Hypothalamus (tissue), 51 donors: ENCODE measurements at regions not wholly inside any gene's neighbourhood (a gene's known extent, or its start where the extent isn't known, plus 50 kb on each side); places are given as distances from the start of the nearest gene placed in this dataset.
"Not testable (repeated sequence)": the region's sequence is repeated elsewhere in the genome, so short reads cannot be mapped to it uniquely, and the experiment has no call there.

ENCODE experiments used
- DNase-seq, 51 donors: peaks; one replicate each; lab custom pipeline; 2025; lab: John Stamatoyannopoulos, UW

DNA sequence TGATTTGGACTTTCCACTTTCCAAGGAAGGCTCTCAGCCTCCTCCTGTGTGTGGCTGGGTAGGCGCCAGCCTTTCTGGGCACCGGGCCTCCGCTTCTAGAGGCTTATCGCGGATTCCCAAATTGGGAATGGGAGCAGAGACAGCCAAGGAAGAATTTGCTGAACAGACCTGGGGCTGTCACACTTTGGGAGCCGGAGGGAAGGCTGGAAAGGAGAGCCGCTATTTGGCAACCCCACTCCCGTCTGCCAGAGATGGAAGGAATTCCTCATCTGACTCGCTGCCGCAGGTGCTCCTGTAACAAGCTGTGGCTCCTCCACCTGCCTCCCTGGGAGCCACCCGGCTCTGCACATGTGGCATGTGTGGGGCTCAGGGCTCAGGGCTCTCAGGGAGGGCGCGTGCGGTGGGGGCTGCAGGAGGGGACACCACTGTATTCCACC lies 50.8 kb upstream of the ECHDC3 start:
- DNase-seq: peak in 1 of 51 donors; percentile 33

DNA sequence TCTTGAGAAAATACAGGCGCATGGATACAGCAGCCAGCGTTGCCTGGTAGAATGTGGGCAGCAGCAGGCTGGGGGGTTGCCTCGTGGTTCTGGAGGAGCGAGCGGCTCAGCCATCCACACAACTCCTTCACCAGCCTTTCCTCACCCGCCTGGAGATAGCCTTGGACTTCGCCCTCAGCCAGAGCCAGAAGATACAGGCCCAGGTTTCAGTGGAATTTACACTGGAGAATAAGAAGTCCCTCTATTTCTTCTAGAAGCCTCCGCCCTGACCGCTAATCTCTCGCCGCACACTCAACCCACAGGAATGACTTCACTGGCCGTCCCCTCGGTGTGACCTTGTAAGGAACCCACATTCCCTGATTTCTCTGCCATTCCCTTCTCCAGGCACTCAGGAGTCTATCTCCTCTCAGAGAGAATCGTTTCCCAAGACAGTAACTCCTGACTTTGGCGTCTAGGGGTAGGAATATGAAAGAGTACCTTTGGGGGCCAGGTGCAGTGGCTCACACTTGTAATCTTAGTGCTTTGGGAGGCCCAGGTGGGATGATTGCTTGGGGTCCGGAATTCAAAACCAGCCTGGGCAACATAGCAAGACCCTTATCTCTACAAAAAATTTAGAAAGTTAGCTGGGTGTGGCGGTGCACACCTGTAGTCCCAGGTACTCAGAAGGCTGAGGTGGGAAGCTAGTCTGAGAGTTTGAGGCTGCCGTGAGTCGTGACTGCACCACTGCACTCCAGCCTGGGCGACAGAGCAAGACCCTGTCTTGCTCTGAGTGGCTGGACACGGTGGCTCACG lies 52.0 kb upstream of the ECHDC3 start:
- DNase-seq: no peak

DNA sequence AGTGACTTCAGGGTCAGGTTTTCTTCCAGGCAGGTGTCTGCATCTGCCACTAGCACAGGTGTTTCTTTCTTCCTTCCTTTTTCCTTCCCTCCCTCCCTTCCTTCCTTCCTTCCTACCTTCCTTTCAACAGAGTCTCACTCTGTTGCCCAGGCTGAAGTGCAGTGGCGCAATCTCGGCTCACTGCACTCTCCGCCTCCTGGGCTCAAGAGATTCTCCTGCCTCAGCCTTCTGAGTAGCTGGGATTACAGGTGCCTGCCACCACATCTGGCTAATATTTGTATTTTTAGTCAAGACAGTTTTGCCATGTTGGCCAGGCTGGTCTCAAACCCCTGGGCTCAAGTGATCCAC lies 53.8 kb upstream of the ECHDC3 start:
- DNase-seq: not testable (repeated sequence)

DNA sequence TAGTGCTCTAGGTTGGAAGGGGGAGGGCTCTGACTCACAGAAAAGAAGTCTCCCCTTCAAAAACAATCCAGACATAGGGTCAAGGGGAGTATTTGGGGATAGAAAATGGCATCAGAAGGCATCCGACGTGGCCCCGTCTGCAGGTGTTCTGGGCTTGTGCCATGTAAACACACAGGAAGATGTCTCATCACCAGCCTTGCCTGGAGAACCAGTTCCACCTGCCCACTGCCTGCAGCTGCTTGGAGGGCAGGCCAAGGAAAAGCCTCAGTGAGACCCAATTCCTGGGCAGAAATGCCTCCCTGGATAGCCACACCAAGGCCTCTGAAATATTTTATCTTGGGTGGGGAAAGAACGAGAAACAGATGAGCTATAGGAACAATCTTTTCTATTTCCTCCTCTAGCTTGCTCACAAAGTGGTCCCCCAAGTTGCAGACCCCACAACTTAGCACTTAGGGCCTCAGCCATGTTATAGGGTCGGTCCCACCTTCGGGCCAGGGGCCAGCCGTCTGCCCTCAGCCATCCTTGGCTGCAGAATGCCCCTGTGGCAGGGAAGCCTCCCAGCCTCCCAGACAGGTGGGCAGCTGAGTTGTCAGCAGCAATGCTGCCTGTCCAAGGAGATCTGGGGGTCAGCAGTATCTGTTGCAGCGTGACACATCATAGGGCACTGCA lies 54.3 kb upstream of the ECHDC3 start:
- DNase-seq: no peak

DNA sequence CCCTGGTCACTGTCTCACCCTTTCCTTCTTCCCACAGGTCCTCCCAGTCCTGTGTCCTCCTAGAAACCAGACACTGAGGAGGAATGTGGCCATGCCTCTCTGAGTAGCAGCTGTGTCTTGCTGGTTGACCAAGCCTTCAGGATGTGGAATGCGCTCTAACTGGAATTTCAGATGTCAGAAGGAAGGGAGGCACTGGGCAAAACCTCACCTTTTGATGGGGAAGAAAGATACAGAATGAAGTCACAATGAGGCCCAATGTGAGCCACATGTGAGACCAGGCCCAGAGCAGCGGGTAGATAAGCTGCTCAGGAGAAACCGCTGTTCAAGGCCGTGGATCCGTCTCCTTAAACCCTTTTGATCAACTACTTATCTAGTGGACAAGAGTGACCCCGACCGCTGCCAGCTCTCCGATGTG lies 54.8 kb upstream of the ECHDC3 start:
- DNase-seq: no peak

DNA sequence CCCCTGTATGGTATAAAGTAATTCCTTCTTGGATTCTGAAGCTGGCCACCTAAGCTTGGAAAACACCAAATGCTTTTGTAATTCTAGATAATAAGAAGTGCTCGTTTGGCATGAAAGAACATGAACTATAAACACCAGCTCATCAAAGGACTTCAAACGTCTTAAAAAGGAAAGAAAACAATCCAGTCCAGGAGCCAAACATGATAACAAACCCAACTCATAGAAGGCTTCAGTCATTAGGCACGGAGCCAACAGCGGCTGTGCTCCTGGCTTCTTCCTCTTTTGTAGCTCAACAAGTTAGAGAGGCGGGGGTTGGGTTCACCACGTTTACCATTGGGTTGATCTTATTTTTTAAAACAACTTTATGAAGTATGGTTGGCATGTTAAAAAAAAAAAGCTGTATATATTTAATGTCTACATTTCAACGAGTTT lies 56.4 kb upstream of the ECHDC3 start:
- DNase-seq: peak in 13 of 51 donors; percentile 1 to 30 (median 10)

DNA sequence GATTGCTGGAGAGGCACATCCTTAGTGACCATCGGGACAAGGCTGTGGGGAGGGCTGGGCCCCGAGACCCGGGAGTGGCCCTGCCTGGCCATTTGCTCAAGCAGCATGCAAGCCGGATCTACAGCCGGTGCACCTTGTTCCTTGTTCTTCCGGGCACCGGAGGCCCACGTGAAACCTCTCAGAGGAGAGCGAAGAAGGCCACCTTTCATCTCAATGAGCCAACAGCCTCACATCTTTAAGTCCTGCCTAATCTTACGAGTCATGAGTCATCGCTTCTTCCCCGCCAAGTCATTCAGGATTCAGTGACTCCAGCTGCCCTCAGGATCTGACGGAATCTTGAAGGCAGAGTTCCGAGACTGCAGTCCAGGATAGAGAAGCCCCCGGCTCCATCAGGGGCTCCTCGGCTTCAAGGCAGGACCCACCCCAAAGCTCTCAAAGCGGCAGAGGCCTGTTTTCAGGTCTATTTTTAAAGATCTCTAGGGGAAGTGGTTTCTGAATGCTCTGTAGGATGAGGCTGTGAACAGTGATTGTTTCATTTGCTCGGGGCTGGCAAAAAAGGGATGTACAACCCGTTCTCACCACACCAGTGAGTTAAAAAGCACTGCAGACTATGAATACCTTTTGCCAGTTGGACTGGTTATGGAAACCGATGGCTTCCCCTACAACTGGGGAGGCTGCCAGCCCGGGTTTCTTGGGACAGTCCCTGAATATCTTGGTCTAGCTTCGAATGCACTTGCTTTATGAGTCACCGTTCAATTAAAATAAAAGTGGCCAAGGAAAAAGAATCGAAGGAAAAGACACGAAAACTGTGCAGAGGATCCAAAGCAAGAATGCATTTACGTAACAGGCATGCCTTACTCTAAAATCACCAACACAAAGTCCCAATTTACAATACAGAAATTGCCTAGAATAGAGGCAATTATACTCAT lies 57.2 kb upstream of the ECHDC3 start:
- peak in 42 of 51 donors; percentile 7 to 82 (median 46) for DNase-seq

DNA sequence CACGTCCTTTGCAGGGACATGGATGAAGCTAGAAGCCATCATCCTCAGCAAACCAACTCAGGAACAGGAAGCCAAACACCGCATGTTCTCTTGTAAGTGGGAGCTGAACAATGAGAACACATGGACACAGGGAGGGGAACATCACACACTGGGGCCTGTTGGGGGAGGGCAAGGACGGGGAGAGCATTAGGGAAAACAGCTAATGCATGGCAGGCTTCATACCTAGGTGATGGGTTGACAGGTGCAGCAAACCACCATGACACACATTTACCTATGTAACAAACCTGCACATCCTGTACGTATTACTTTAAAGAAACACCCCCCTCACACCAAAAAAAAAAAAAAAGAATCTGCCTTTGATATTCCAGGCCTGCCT lies 57.9 kb upstream of the ECHDC3 start:
- DNase-seq: not testable (repeated sequence)

DNA sequence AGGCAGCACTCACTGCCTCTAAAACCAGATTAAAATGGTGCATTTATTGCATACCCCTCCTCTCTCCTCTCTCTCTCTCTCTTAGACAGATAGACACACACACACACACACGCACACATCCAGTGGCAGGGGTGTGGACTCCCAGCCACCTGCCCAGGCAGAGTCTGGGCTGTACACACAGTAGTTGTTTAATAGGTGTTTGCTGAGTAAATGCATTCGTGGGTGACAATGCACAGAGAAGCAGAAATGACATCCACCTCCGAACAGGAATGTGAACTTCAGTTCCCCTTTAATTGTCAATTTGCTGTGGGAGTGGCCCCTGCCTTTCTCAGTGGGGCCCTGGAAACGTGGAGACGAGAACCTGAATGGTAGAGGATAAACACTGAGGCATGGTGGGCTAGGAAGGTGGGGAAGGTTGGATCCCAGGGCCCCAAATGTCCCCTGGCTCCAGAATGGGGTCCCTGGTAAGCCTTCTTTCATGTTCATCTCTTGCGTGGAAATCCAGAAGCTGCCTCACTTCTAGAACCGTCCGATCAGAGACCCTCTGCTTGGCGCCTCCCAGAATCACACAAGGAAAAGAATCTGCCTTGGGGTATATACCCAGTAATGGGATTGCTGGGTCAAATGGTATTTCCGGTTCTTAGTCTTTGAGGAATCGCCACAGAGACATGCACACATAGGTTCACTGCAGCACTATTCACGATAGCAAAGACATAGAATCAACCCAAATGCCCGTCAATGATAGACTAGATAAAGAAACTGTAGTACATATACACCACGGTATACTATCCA lies 58.5 kb upstream of the ECHDC3 start:
- no peak for DNase-seq

DNA sequence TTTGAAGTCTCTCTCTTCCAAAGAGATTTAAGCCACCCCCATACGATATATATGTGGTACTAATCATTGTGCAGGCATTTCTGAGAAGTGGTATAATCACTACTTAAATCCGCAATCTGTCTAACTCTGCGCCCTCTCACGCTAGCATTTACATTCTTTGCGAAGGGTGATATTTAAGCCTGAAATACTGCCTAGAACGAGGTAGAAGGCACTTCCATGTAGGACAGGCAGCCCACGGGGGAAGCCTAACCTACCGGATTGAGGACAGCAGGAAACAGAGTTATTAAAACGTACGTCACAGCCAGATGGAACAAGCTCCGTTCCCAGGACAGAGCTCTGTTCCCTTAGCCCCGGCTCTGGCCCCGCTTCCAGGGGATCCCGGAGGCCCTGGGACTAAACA lies 59.3 kb upstream of the ECHDC3 start:
- no peak for DNase-seq

DNA sequence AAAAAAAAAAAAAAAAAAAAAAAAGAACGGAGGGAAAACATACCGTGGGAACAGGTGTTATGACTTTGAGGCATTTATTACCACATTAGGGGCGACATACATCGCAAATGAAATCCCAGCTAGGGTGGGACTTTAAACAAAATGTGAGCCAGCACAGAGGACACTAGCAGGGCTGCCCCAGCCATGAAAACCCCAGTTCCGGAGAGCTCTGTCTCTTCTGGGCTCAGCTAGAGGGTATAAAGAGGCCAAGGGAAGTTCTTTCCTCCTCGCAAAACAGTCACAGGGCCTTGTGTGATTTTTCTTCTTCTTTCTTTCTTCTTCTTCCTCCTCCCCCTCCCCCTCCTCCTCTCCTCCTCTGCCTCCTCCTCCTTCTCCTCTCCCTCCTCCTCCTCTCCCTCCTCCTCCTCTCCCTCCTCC lies 59.9 kb upstream of the ECHDC3 start:
- DNase-seq: no peak

DNA sequence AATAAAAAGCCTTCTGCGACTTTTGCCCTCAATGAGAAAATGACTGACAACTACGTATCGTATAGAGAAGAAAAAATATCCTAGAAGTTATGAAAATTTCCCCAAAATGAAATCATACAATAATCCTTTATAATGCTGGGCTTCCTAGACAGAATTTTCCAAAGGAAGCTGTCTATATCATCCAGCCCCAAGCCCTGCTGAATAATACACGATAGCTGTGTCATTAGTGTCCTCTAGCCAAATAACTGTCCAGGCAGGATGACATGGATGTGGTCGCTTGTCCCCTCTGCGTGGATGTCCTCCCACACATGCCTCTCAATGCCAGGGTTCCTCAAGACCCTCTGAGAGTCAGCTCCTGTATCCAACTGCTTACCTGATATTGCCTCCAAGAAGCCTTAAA lies 61.7 kb upstream of the ECHDC3 start:
- DNase-seq: no peak

DNA sequence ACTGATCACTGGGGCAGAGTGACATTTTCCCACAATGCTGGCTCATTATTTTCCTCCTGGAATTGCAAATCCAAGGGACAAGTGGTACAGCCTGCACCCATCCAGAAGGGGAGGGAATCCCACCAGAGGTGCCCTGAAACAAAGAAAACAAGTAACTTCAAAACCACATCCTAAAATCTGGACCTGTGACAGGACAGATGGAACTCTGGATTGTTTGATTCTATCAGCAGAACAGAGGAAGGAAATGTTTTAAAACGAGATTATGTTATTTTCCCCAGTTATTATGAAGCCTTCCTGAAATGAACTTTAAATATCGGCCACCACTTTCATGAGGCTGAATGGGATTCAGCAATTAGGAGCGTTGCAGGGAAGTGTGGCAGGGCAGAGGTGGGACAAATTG lies 62.2 kb upstream of the ECHDC3 start:
- DNase-seq: no peak

DNA sequence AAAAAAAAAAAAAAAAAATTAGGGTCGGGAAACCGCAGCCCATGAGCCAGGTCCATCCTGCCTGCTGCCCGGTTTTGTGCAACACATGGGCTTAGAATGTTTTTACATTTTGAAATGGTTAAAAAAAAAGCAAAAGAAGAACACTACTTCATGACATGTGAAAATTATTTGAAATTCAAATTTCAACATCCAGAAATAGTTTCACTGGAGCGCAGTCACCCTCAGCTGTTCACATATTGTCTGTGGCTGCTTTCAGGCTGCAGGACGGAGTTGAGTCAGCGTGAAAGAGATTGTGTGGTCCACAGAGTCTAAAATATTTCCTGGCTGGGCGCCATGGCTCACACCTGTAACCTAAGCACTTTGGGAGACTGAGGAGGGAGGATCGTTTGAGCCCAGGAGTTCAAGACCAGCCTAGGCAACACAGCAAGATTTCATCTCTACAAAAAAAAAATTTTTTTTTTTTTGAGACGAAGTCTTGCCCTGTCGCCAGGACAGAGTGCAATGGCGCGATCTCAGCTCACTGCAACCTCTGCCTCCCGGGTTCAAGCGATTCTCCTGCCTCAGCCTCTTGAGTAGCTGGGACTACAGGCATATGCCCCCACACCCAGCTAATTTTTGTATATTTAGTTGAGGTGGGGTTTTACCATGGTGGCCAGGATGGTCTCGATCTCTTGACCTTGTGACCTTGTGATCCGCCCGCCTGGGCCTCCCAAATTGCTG lies 63.9 kb upstream of the ECHDC3 start:
- DNase-seq: peak in 1 of 51 donors; percentile 21

DNA sequence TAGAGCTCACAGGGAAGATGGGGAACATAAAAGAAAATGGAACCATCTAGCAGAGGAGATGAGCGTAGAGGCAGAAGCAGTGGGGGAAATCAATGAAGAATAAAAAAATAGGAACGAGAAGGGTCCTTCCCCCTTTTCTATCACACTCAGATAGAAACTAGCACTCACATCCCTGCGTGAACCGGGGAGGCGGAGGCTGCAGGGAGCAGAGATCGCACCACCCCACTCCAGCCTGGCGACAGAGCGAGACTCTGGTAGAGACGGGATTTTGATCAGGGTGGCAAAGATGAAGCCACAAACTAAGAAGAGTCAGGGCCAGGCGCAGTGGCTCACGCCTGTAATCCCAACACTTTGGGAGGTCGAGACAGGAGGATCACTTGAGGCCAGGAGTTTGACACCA lies 64.7 kb upstream of the ECHDC3 start:
- no peak for DNase-seq

DNA sequence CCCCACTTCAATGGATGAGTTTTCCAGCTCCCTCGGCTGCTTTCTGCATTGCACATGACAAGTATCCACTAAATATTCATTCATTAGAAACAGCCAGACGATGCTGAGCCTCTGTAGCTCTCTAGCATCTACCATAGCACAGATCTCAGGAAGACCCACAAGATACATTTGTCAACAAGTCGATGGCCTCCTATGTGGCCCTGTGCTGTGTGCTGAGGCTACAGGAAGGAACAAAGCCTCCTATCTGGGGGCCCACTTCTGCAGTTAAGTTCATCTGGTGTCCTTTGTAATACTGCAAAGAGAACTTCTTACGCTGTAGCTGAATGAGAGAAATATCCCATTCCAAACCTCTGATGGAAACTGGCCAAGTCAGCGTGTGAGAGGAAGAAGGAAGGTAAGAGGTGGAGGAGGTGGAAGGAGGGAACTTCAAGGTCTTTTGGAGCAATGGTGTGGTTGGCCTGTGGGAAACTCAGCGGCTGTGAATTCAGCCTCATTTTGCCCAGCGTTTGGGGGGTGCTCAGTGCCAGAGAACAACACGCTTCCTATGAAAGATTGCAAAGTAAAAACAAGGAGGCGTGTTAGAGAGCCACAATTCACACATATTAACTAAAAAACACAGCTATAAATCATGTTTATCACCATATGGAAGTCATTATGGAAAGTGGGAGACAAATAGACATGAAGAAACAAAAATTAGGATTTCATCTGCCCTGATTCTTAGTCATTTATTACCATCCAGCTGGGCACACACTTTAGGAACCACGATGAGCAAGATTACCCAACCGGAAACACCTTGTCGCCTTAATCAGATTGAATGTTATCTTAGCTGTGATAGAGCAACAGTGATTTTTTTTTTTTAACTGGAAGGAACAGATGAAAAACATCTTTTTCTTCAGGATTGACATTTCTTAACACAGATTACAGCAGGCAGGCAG lies 62.2 kb upstream of the USP6NL start:
- DNase-seq: peak in 1 of 51 donors; percentile 24

DNA sequence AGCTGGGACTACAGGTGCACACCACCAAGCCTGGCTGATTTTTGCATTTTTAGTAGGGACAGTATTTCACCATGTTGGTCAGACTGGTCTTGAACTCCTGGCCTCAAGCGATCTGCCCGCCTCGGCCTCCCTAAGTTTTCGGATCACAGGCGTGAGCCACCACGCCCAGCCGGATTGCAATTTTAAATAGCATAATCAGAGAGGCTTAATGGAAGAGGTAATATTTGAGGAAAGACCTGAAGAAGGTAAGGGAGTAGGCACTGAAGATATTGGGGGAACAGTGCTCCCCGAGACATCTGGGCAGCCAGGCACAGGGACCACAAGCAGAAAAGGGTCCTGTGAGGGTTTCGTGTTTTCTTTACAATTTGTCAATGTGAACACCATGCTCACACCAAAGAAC lies 61.4 kb upstream of the USP6NL start:
- DNase-seq: no peak

DNA sequence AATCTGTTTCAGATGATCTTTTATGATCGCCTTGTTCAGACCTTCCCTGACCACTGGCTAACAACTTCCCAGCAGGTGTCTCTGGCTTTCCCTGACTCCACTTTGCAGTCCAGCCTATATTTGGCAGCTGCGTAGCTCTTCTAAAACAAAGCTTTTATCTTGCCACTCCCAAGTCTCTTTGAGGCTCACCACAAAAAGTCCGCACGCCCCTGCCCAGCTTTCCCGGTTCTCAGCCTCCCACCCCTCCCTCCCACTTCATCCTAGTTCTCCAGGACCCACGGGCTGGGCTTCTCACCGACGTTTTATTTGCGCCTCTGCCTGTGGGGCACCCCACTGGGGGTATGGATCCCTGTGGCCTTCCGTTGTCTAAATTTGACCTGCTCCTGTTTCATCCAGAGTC lies 58.9 kb upstream of the USP6NL start:
- DNase-seq: no peak
